H1 (cell line): ENCODE measurements at regions not wholly inside any gene's neighbourhood (a gene's known extent, or its start where the extent isn't known, plus 50 kb on each side); places are given as distances from the start of the nearest gene placed in this dataset.
A peak's percentile ranks its signal among the peaks of the same experiment; 100 is the strongest.

Experiments used
- CTCF ChIA-PET: fragments of 300-600 bp; sonication (Branson Sonifier 250); formaldehyde crosslinking; loops from one replicate; lab custom pipeline; 2021; ENCODE audit not compliant: partially characterized antibody; lab: Charles Lee
- POLR2A ChIA-PET: fragments of 300-600 bp; sonication (Branson Sonifier 250); formaldehyde crosslinking; loops from one replicate; lab custom pipeline; 2021; ENCODE audit warnings: inconsistent platforms; ENCODE audit not compliant: partially characterized antibody; lab: Charles Lee
- DNase-seq, 2 experiments: peaks; one replicate each; pipeline versions ENCODE4 v3.0.0 to v3.0.0-alpha.2; 2010 to 2022; ENCODE audit warnings: low spot score in 2 of 2, low read depth in 1 of 2, mixed read lengths in 1 of 2
- FAIRE-seq: peaks from 2 replicates; lab custom pipeline; 2011; peaks lifted over from hg19 to GRCh38; lab: Jason Lieb, UNC
- H2AFZ ChIP-seq: 2 replicates; pipeline ENCODE4 v1.8.1; 2012; ENCODE audit warnings: low read length, inconsistent platforms
- H2AK5ac ChIP-seq: 2 replicates; pipeline ENCODE4 v1.6.1; 2013; ENCODE audit warnings: low read depth, low read length
- H2BK120ac ChIP-seq: replicated peaks from 2 replicates; pipeline ENCODE3; 2013; ENCODE audit warnings: low read depth, low read length, inconsistent platforms
- H2BK12ac ChIP-seq: 2 replicates; pipeline ENCODE4 v1.6.1; 2013; ENCODE audit warnings: low read depth, low read length
- H2BK15ac ChIP-seq: 2 replicates; pipeline ENCODE4 v1.6.1; 2013; ENCODE audit warnings: low read length
- H2BK20ac ChIP-seq: 2 replicates; pipeline ENCODE4 v1.6.1; 2013; ENCODE audit warnings: low read length
- H2BK5ac ChIP-seq: 2 replicates; pipeline ENCODE4 v1.6.1; 2013; ENCODE audit warnings: low read depth, low read length
- H3K14ac ChIP-seq: 2 replicates; pipeline ENCODE4 v1.6.1; 2013; ENCODE audit warnings: inconsistent platforms; ENCODE audit not compliant: insufficient read length
- H3K18ac ChIP-seq: 2 replicates; pipeline ENCODE4 v1.6.1; 2013; ENCODE audit warnings: low read length; ENCODE audit errors: extremely low read depth
- H3K23ac ChIP-seq: 2 replicates; pipeline ENCODE4 v1.6.1; 2013; ENCODE audit warnings: inconsistent platforms; ENCODE audit not compliant: insufficient read length
- H3K23me2 ChIP-seq: 2 replicates; pipeline ENCODE4 v1.6.1; 2013; ENCODE audit warnings: low read depth, low read length
- H3K27ac ChIP-seq: 2 replicates; pipeline ENCODE4 v1.6.1; 2011; ENCODE audit warnings: low read depth, low read length, inconsistent platforms
- H3K27me3 ChIP-seq, 4 experiments: replicated peaks in 1 of 4; 1 replicate in 1 of 4; 2 replicates in 3 of 4; pipeline versions ENCODE4 v1.6.1 to v1.8.1; 2011 to 2013; ENCODE audit warnings: low read length in 3 of 4, mild to moderate bottlenecking in 3 of 4, inconsistent platforms in 2 of 4, mixed read lengths in 2 of 4, moderate library complexity in 1 of 4; ENCODE audit not compliant: control insufficient read depth in 3 of 4, insufficient read depth in 3 of 4; ENCODE audit errors: extremely low read depth in 1 of 4
- H3K36me3 ChIP-seq, 4 experiments: 2 replicates each; pipeline versions ENCODE4 v1.6.1 to v1.8.1; 2011 to 2013; ENCODE audit warnings: mild to moderate bottlenecking in 4 of 4, low read length in 3 of 4, moderate library complexity in 2 of 4, control low read depth in 1 of 4, inconsistent platforms in 1 of 4; ENCODE audit not compliant: insufficient read depth in 4 of 4, control insufficient read depth in 2 of 4
- H3K4ac ChIP-seq: replicated peaks from 2 replicates; pipeline ENCODE3; 2013; ENCODE audit warnings: low read length, low read depth, mixed read lengths, inconsistent platforms; ENCODE audit not compliant: insufficient read length
- H3K4me1 ChIP-seq, 4 experiments: replicated peaks in 1 of 4; 1 replicate in 1 of 4; 2 replicates in 3 of 4; pipeline versions ENCODE4 v1.6.1 to v1.8.1; 2011 to 2013; ENCODE audit warnings: low read length in 3 of 4, inconsistent platforms in 2 of 4, mixed read lengths in 1 of 4; ENCODE audit not compliant: insufficient read depth in 4 of 4, control insufficient read depth in 3 of 4
- H3K4me2 ChIP-seq, 2 experiments: 2 replicates each; pipeline versions ENCODE4 v1.6.1 to v1.8.1; 2011 to 2013; ENCODE audit warnings: low read depth in 2 of 2, low read length in 2 of 2, control low read depth in 1 of 2, inconsistent platforms in 1 of 2, mild to moderate bottlenecking in 1 of 2; ENCODE audit not compliant: insufficient read depth in 1 of 2
- H3K4me3 ChIP-seq, 4 experiments: fragments of 200-600, 300-600 bp in 1 of 4; sonication (generic), shearing (Covaris generic), sonication (Bioruptor Twin) in 1 of 4; 2 replicates each; pipeline versions ENCODE4 v1.5.1 to v1.8.1; 2011 to 2016; ENCODE audit warnings: low read length in 4 of 4, low read depth in 3 of 4, control low read depth in 2 of 4, inconsistent platforms in 2 of 4, mild to moderate bottlenecking in 2 of 4, mixed read lengths in 1 of 4, moderate library complexity in 1 of 4; ENCODE audit not compliant: insufficient read depth in 2 of 4; ENCODE audit errors: extremely low read depth in 1 of 4
- H3K56ac ChIP-seq: replicated peaks from 2 replicates; pipeline ENCODE3; 2013; ENCODE audit warnings: low read depth, mild to moderate bottlenecking, mixed read lengths, low read length, inconsistent platforms; ENCODE audit not compliant: insufficient read length
- H3K79me1 ChIP-seq: 2 replicates; pipeline ENCODE4 v1.6.1; 2013; ENCODE audit warnings: low read depth, low read length, control low read depth
- H3K79me2 ChIP-seq, 2 experiments: 2 replicates each; pipeline versions ENCODE4 v1.6.1 to v1.8.1; 2012 to 2013; ENCODE audit warnings: low read length in 2 of 2, mild to moderate bottlenecking in 2 of 2, inconsistent platforms in 1 of 2; ENCODE audit not compliant: insufficient read depth in 2 of 2, control insufficient read depth in 1 of 2
- H3K9ac ChIP-seq, 4 experiments: replicated peaks in 1 of 4; 1 replicate in 1 of 4; 2 replicates in 3 of 4; pipeline versions ENCODE4 v1.6.1 to v1.8.1; 2011 to 2013; ENCODE audit warnings: low read depth in 3 of 4, low read length in 3 of 4, control low read depth in 2 of 4, mild to moderate bottlenecking in 2 of 4, moderate library complexity in 2 of 4, inconsistent platforms in 1 of 4; ENCODE audit errors: extremely low read depth in 1 of 4
- H3K9me3 ChIP-seq, 2 experiments: 2 replicates each; pipeline versions ENCODE4 v1.6.1 to v1.8.1; 2012 to 2013; ENCODE audit warnings: mild to moderate bottlenecking in 2 of 2, moderate library complexity in 2 of 2, control low read depth in 1 of 2, inconsistent platforms in 1 of 2, low read depth in 1 of 2, low read length in 1 of 2, mixed read lengths in 1 of 2; ENCODE audit not compliant: insufficient read depth in 2 of 2
- H4K20me1 ChIP-seq, 2 experiments: replicated peaks in 1 of 2; 2 replicates each; pipeline versions ENCODE3 to v1.8.1; 2011 to 2013; ENCODE audit warnings: inconsistent platforms in 2 of 2, low read length in 2 of 2, mild to moderate bottlenecking in 1 of 2; ENCODE audit not compliant: insufficient read depth in 2 of 2, control insufficient read depth in 1 of 2
- H4K5ac ChIP-seq: 2 replicates; pipeline ENCODE4 v1.6.1; 2013; ENCODE audit warnings: low read length, low read depth, mixed read lengths, inconsistent platforms; ENCODE audit not compliant: insufficient read length
- H4K8ac ChIP-seq: 2 replicates; pipeline ENCODE4 v1.8.0; 2013; ENCODE audit warnings: mild to moderate bottlenecking, moderate library complexity, low read length, inconsistent platforms; ENCODE audit not compliant: insufficient read depth; ENCODE audit errors: extremely low read depth
- H4K91ac ChIP-seq: replicated peaks from 2 replicates; pipeline ENCODE3; 2013; ENCODE audit warnings: low read length, mixed read lengths, inconsistent platforms; ENCODE audit not compliant: insufficient read length
- CHD2 ChIP-seq: IDR thresholded peaks from 2 replicates; pipeline ENCODE4 v1.6.1; 2012; ENCODE audit warnings: low read length, improper control_type of control experiment
- ZNF274 ChIP-seq: IDR thresholded peaks from 2 replicates; pipeline ENCODE4 v1.7.0; 2012; ENCODE audit warnings: low read length, borderline replicate concordance; ENCODE audit errors: extremely low read depth

DNA sequence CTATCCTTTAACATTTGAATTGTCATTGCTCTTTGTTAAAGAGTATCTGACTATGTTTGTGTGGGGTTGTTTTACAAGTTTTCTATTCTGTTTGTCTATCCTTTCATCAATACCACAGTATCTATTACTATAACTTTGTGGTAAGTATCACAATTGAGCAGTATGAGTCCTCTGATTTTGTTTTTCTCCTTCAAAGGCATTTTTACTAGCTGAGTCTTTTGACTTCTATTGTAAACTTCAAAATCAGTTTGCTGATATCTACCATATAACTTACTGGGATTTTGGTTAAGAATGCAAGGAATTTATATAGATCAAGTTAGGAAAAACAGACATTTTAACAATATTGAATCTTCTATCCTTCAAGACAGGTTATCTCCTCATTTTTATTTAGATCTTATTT, 789.8 kb upstream of the PTPRD start:
- no peak for DNase-seq
- no peak for FAIRE-seq
- no peak overlapping the region for H3K27ac ChIP-seq
- no peaks in the 10 kb centered on the region for H4K20me1 ChIP-seq
- H2BK120ac ChIP-seq, result no peak overlapping the region
- TF ChIP-seq CHD2 (no peak), ZNF274 (peak; percentile 77)
- no peak overlapping the region for H3K14ac ChIP-seq
- no peaks in the 10 kb centered on the region for H3K27me3 ChIP-seq
- no peak overlapping the region for H2BK20ac ChIP-seq
- CTCF ChIA-PET, result no interaction called here
- H3K56ac ChIP-seq, result no peak overlapping the region
- no peaks in the 10 kb centered on the region for H3K79me1 ChIP-seq
- H3K4ac ChIP-seq, result no peak overlapping the region
- H3K36me3 ChIP-seq, result no peaks in the 10 kb centered on the region
- H3K4me2 ChIP-seq, result no peak overlapping the region
- H3K23me2 ChIP-seq, result no peaks in the 10 kb centered on the region
- no peak overlapping the region for H3K4me3 ChIP-seq
- H3K23ac ChIP-seq, result no peak overlapping the region
- H3K9me3 ChIP-seq, result peaks cover 0 to 13% of the 10 kb centered on the region in 2 experiments; a peak in 1 of 4 replicates
- no peak overlapping the region for H2BK15ac ChIP-seq
- no peak overlapping the region for H3K18ac ChIP-seq
- POLR2A ChIA-PET, result no interaction called here
- H2BK5ac ChIP-seq, result no peak overlapping the region
- no peak overlapping the region for H2AK5ac ChIP-seq
- no peak overlapping the region for H2BK12ac ChIP-seq
- H4K8ac ChIP-seq, result no peak overlapping the region
- no peak overlapping the region for H3K9ac ChIP-seq
- no peaks in the 10 kb centered on the region for H3K79me2 ChIP-seq
- H2AFZ ChIP-seq, result no peak overlapping the region
- H3K4me1 ChIP-seq, result no peaks in the 10 kb centered on the region
- H4K91ac ChIP-seq, result no peak overlapping the region
- H4K5ac ChIP-seq, result no peak overlapping the region
